MG63 (cell line): ENCODE measurements at regions not wholly inside any gene's neighbourhood (a gene's known extent, or its start where the extent isn't known, plus 50 kb on each side); places are given as distances from the start of the nearest gene placed in this dataset.

Experiments used
- DNase-seq: peaks from one replicate; pipeline ENCODE4 v3.0.0-alpha.2; 2020
- H3K27me3 ChIP-seq: fragments of 250-450 bp; sonication (Bioruptor Pico); 2 replicates; pipeline ENCODE4 v1.5.1; 2020; ENCODE audit warnings: mild to moderate bottlenecking, moderate library complexity
- H3K36me3 ChIP-seq: fragments of 250-450 bp; sonication (Bioruptor Pico); 2 replicates; pipeline ENCODE4 v1.5.1; 2020; ENCODE audit warnings: mild to moderate bottlenecking, moderate library complexity
- H3K4me3 ChIP-seq: fragments of 250-450 bp; sonication (Bioruptor Pico); 2 replicates; pipeline ENCODE4 v1.5.1; 2020; ENCODE audit warnings: mild to moderate bottlenecking, moderate library complexity
- H3K9me3 ChIP-seq: fragments of 250-450 bp; sonication (Bioruptor Pico); 2 replicates; pipeline ENCODE4 v1.5.1; 2020; ENCODE audit warnings: mild to moderate bottlenecking, moderate library complexity

GRCh38 chr3:162192340-162193029, 695.9 kb downstream of the OTOL1 start:
- no peak for DNase-seq
- Histone ChIP-seq H3K27me3 (no peaks in the 10 kb centered on the region; the same call in 1 of the 2 replicates), H3K9me3 (no peaks in the 10 kb centered on the region), H3K36me3 (no peaks in the 10 kb centered on the region), H3K4me3 (no peak overlapping the region)

- no peaks in the 10 kb centered on the region; the same call in 1 of the 2 replicates for H3K27me3 ChIP-seq
- no peaks in the 10 kb centered on the region for H3K36me3 ChIP-seq
- H3K4me3 ChIP-seq, result no peak overlapping the region
- DNase-seq, result no peak
- no peaks in the 10 kb centered on the region for H3K9me3 ChIP-seq
These were observed 696.8 kb downstream of the OTOL1 start for GRCh38 chr3:162193148-162194095.

- Histone ChIP-seq H3K27me3 (no peaks in the 10 kb centered on the region; the same call in 1 of the 2 replicates), H3K9me3 (no peaks in the 10 kb centered on the region), H3K4me3 (no peak overlapping the region), H3K36me3 (no peaks in the 10 kb centered on the region)
- no peak for DNase-seq
These were observed 698.5 kb downstream of the OTOL1 start for GRCh38 chr3:162195147-162195546.

- H3K4me3 ChIP-seq, result no peak overlapping the region
- no peak for DNase-seq
- H3K27me3 ChIP-seq, result no peaks in the 10 kb centered on the region; the same call in 1 of the 2 replicates
- H3K36me3 ChIP-seq, result no peaks in the 10 kb centered on the region
- no peaks in the 10 kb centered on the region for H3K9me3 ChIP-seq
These were observed 700.4 kb downstream of the OTOL1 start for GRCh38 chr3:162196964-162197363.

- Histone ChIP-seq H3K9me3 (no peaks in the 10 kb centered on the region), H3K27me3 (no peaks in the 10 kb centered on the region), H3K4me3 (no peak overlapping the region), H3K36me3 (no peaks in the 10 kb centered on the region)
- no peak for DNase-seq
These were observed 704.2 kb downstream of the OTOL1 start for GRCh38 chr3:162200836-162201235.

GRCh38 chr3:162206648-162207047, 710.0 kb downstream of the OTOL1 start:
- no peak for DNase-seq

GRCh38 chr3:162211470-162211869, 714.9 kb downstream of the OTOL1 start:
- Histone ChIP-seq H3K27me3 (no peaks in the 10 kb centered on the region), H3K36me3 (no peaks in the 10 kb centered on the region), H3K4me3 (no peak overlapping the region), H3K9me3 (no peaks in the 10 kb centered on the region)
- no peak for DNase-seq

More at GRCh38 chr3:162206648-162207047, 710.0 kb downstream of the OTOL1 start:
- Histone ChIP-seq H3K4me3 (no peak overlapping the region), H3K36me3 (no peaks in the 10 kb centered on the region), H3K27me3 (no peaks in the 10 kb centered on the region), H3K9me3 (no peaks in the 10 kb centered on the region)

GRCh38 chr3:162213196-162213595, 716.6 kb downstream of the OTOL1 start:
- no peaks in the 10 kb centered on the region for H3K27me3 ChIP-seq
- no peaks in the 10 kb centered on the region for H3K9me3 ChIP-seq
- H3K36me3 ChIP-seq, result no peaks in the 10 kb centered on the region
- H3K4me3 ChIP-seq, result no peak overlapping the region
- no peak for DNase-seq

GRCh38 chr3:162213956-162214355, 717.3 kb downstream of the OTOL1 start:
- H3K36me3 ChIP-seq, result no peaks in the 10 kb centered on the region
- H3K27me3 ChIP-seq, result no peaks in the 10 kb centered on the region
- H3K9me3 ChIP-seq, result no peaks in the 10 kb centered on the region
- DNase-seq, result no peak
- H3K4me3 ChIP-seq, result no peak overlapping the region

- Histone ChIP-seq H3K36me3 (no peaks in the 10 kb centered on the region), H3K27me3 (no peaks in the 10 kb centered on the region), H3K9me3 (no peaks in the 10 kb centered on the region), H3K4me3 (no peak overlapping the region)
- DNase-seq, result peak; percentile 2
These were observed 721.0 kb downstream of the OTOL1 start for GRCh38 chr3:162217647-162218046.

- H3K27me3 ChIP-seq, result no peaks in the 10 kb centered on the region
- H3K9me3 ChIP-seq, result no peaks in the 10 kb centered on the region
- no peak for DNase-seq
- no peak overlapping the region for H3K4me3 ChIP-seq
- H3K36me3 ChIP-seq, result no peaks in the 10 kb centered on the region
These were observed 721.9 kb downstream of the OTOL1 start for GRCh38 chr3:162218479-162218878.

GRCh38 chr3:162224746-162225145, 728.1 kb downstream of the OTOL1 start:
- Histone ChIP-seq H3K27me3 (no peaks in the 10 kb centered on the region), H3K36me3 (no peaks in the 10 kb centered on the region), H3K4me3 (no peak overlapping the region), H3K9me3 (no peaks in the 10 kb centered on the region)
- DNase-seq, result no peak

GRCh38 chr3:162236949-162237348, 740.3 kb downstream of the OTOL1 start:
- H3K36me3 ChIP-seq, result no peaks in the 10 kb centered on the region
- no peak for DNase-seq
- H3K4me3 ChIP-seq, result no peak overlapping the region
- H3K9me3 ChIP-seq, result no peaks in the 10 kb centered on the region
- H3K27me3 ChIP-seq, result 0 out of 2 replicates have a peak, but pooled peaks cover 2% of the 10 kb centered on the region

- Histone ChIP-seq H3K36me3 (no peaks in the 10 kb centered on the region), H3K4me3 (no peak overlapping the region), H3K9me3 (no peaks in the 10 kb centered on the region), H3K27me3 (no peaks in the 10 kb centered on the region)
- no peak for DNase-seq
These were observed 754.2 kb downstream of the OTOL1 start for GRCh38 chr3:162250782-162251181.

- Histone ChIP-seq H3K9me3 (no peaks in the 10 kb centered on the region), H3K36me3 (no peaks in the 10 kb centered on the region), H3K27me3 (no peaks in the 10 kb centered on the region), H3K4me3 (no peak overlapping the region)
- no peak for DNase-seq
These were observed 765.5 kb downstream of the OTOL1 start for GRCh38 chr3:162262129-162262528.

GRCh38 chr3:162263596-162263995, 767.0 kb downstream of the OTOL1 start:
- Histone ChIP-seq H3K27me3 (no peaks in the 10 kb centered on the region), H3K36me3 (no peaks in the 10 kb centered on the region), H3K9me3 (no peaks in the 10 kb centered on the region), H3K4me3 (no peak overlapping the region)
- DNase-seq, result no peak

GRCh38 chr3:162269636-162270458, 773.2 kb downstream of the OTOL1 start:
- DNase-seq, result no peak

More at GRCh38 chr3:162269636-162270458, 773.2 kb downstream of the OTOL1 start:
- no peaks in the 10 kb centered on the region for H3K27me3 ChIP-seq
- no peak overlapping the region for H3K4me3 ChIP-seq
- H3K36me3 ChIP-seq, result no peaks in the 10 kb centered on the region
- no peaks in the 10 kb centered on the region for H3K9me3 ChIP-seq
